ENCODE measurements at regions not wholly inside any gene's neighbourhood (a gene's known extent, or its start where the extent isn't known, plus 50 kb on each side); places are given as distances from the start of the nearest gene placed in this dataset.

DNA sequence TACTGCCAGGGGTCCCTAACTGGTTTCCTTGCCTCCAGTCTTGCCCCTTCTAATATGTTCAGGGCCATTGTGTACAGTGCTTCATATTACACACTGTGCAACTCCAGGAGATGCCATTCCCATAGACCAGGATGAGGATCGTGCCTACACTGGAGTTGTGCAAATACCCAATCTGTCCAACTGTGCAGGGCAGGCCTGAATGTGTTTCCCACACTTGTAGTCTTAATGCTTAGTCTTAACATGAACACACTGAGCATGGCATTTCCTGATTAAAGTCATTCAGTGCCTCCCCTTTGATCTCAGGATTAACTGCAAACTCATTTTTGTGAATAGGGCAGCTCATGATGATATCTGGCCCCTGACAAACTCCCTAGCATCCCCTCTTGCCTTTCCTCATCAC lies 165.5 kb downstream of the TTC8 start:
- Histone ChIP-seq H3K4me3 (ENCODE audit: low read length in 2 of 2) (no peak overlapping the region), H3K9me3 (ENCODE audit: control insufficient read depth in 2 of 2, insufficient read depth in 1 of 2, low read length in 1 of 2) (no peaks in the 10 kb centered on the region), H3K27me3 (ENCODE audit: control insufficient read depth in 2 of 2, insufficient read depth in 1 of 2, low read length in 1 of 2) (no peaks in the 10 kb centered on the region), H3K4me1 (ENCODE audit: control insufficient read depth in 2 of 2, insufficient read depth in 2 of 2, low read length in 2 of 2) (no peaks in the 10 kb centered on the region), H3K27ac (ENCODE audit: low read depth in 1 of 2, low read length in 1 of 2) (no peak overlapping the region), H3K36me3 (ENCODE audit: control insufficient read depth in 2 of 2, insufficient read depth in 2 of 2, low read length in 1 of 2) (no peaks in the 10 kb centered on the region)
- WGBS, result 90% methylated on average over 1 of the region's 1 CpG
- DNase-seq (ENCODE audit: low read depth in 6 of 9, low spot score in 9 of 9), result no peak

GRCh38 chr14:88990856-88991255 lies 166.4 kb downstream of the TTC8 start:
- Histone ChIP-seq H3K27ac (ENCODE audit: low read depth in 1 of 2, low read length in 1 of 2) (no peak overlapping the region), H3K4me3 (ENCODE audit: low read length in 2 of 2) (no peak overlapping the region), H3K4me1 (ENCODE audit: control insufficient read depth in 2 of 2, insufficient read depth in 2 of 2, low read length in 2 of 2) (no peaks in the 10 kb centered on the region), H3K27me3 (ENCODE audit: control insufficient read depth in 2 of 2, insufficient read depth in 1 of 2, low read length in 1 of 2) (no peaks in the 10 kb centered on the region), H3K9me3 (ENCODE audit: control insufficient read depth in 2 of 2, insufficient read depth in 1 of 2, low read length in 1 of 2) (no peaks in the 10 kb centered on the region), H3K36me3 (ENCODE audit: control insufficient read depth in 2 of 2, insufficient read depth in 2 of 2, low read length in 1 of 2) (no peaks in the 10 kb centered on the region)
- no peak for DNase-seq (ENCODE audit: low read depth in 6 of 9, low spot score in 9 of 9)
- WGBS, result 96% methylated on average over 1 of the region's 1 CpG

- WGBS, result 81% methylated on average over 3 of the region's 3 CpGs
- no peaks in the 10 kb centered on the region for H3K27me3 ChIP-seq (ENCODE audit: control insufficient read depth in 2 of 2, insufficient read depth in 1 of 2, low read length in 1 of 2)
- no peak overlapping the region for H3K27ac ChIP-seq (ENCODE audit: low read depth in 1 of 2, low read length in 1 of 2)
- H3K4me3 ChIP-seq (ENCODE audit: low read length in 2 of 2), result no peak overlapping the region
- H3K4me1 ChIP-seq (ENCODE audit: control insufficient read depth in 2 of 2, insufficient read depth in 2 of 2, low read length in 2 of 2), result no peaks in the 10 kb centered on the region
- no peaks in the 10 kb centered on the region for H3K9me3 ChIP-seq (ENCODE audit: control insufficient read depth in 2 of 2, insufficient read depth in 1 of 2, low read length in 1 of 2)
- DNase-seq (ENCODE audit: low read depth in 6 of 9, low spot score in 9 of 9), result no peak
- no peaks in the 10 kb centered on the region for H3K36me3 ChIP-seq (ENCODE audit: control insufficient read depth in 2 of 2, insufficient read depth in 2 of 2, low read length in 1 of 2)
These were observed 167.6 kb downstream of the TTC8 start for GRCh38 chr14:88992011-88992410.

DNA sequence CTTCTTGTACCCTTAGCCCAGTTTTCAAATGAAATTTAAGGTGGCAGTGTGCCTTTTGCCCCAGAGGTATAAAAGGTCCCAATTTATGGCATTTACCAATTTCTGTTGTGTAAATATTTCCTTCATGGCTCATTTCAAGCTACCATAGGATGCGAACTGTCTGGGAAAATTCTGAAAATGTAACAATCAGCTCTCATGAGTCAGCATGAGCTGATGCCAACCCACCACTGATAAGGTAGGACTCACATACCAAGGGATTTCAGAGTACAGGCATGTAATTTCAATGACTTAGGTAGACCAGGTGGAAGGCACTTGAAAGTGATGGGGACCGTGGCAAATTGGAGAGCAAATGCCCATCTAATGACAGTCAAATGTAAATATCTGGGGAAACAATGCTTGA lies 169.5 kb downstream of the TTC8 start:
- Histone ChIP-seq H3K36me3 (ENCODE audit: control insufficient read depth in 2 of 2, insufficient read depth in 2 of 2, low read length in 1 of 2) (no peaks in the 10 kb centered on the region), H3K4me1 (ENCODE audit: control insufficient read depth in 2 of 2, insufficient read depth in 2 of 2, low read length in 2 of 2) (no peaks in the 10 kb centered on the region), H3K4me3 (ENCODE audit: low read length in 2 of 2) (no peak overlapping the region), H3K27ac (ENCODE audit: low read depth in 1 of 2, low read length in 1 of 2) (no peak overlapping the region), H3K9me3 (ENCODE audit: control insufficient read depth in 2 of 2, insufficient read depth in 1 of 2, low read length in 1 of 2) (no peaks in the 10 kb centered on the region), H3K27me3 (ENCODE audit: control insufficient read depth in 2 of 2, insufficient read depth in 1 of 2, low read length in 1 of 2) (no peaks in the 10 kb centered on the region)
- 94% methylated on average over 2 of the region's 2 CpGs for WGBS
- no peak for DNase-seq (ENCODE audit: low read depth in 6 of 9, low spot score in 9 of 9)

GRCh38 chr14:88995437-88996198 lies 171.2 kb downstream of the TTC8 start:
- Histone ChIP-seq H3K4me3 (ENCODE audit: low read length in 2 of 2) (no peak overlapping the region), H3K4me1 (ENCODE audit: control insufficient read depth in 2 of 2, insufficient read depth in 2 of 2, low read length in 2 of 2) (no peaks in the 10 kb centered on the region), H3K27ac (ENCODE audit: low read depth in 1 of 2, low read length in 1 of 2) (no peak overlapping the region), H3K9me3 (ENCODE audit: control insufficient read depth in 2 of 2, insufficient read depth in 1 of 2, low read length in 1 of 2) (no peaks in the 10 kb centered on the region), H3K27me3 (ENCODE audit: control insufficient read depth in 2 of 2, insufficient read depth in 1 of 2, low read length in 1 of 2) (no peaks in the 10 kb centered on the region), H3K36me3 (ENCODE audit: control insufficient read depth in 2 of 2, insufficient read depth in 2 of 2, low read length in 1 of 2) (no peaks in the 10 kb centered on the region)
- no peak for DNase-seq (ENCODE audit: low read depth in 6 of 9, low spot score in 9 of 9)
- 93% methylated on average over 9 of the region's 9 CpGs for WGBS

- no peaks in the 10 kb centered on the region for H3K27me3 ChIP-seq (ENCODE audit: control insufficient read depth in 2 of 2, insufficient read depth in 1 of 2, low read length in 1 of 2)
- DNase-seq (ENCODE audit: low read depth in 6 of 9, low spot score in 9 of 9), result no peak
- H3K4me1 ChIP-seq (ENCODE audit: control insufficient read depth in 2 of 2, insufficient read depth in 2 of 2, low read length in 2 of 2), result no peaks in the 10 kb centered on the region
- H3K4me3 ChIP-seq (ENCODE audit: low read length in 2 of 2), result no peak overlapping the region
- no peak overlapping the region for H3K27ac ChIP-seq (ENCODE audit: low read depth in 1 of 2, low read length in 1 of 2)
- H3K9me3 ChIP-seq (ENCODE audit: control insufficient read depth in 2 of 2, insufficient read depth in 1 of 2, low read length in 1 of 2), result no peaks in the 10 kb centered on the region
- 95% methylated on average over 1 of the region's 1 CpG for WGBS
- no peaks in the 10 kb centered on the region for H3K36me3 ChIP-seq (ENCODE audit: control insufficient read depth in 2 of 2, insufficient read depth in 2 of 2, low read length in 1 of 2)
These were observed 173.6 kb downstream of the TTC8 start for GRCh38 chr14:88998027-88998426.

DNA sequence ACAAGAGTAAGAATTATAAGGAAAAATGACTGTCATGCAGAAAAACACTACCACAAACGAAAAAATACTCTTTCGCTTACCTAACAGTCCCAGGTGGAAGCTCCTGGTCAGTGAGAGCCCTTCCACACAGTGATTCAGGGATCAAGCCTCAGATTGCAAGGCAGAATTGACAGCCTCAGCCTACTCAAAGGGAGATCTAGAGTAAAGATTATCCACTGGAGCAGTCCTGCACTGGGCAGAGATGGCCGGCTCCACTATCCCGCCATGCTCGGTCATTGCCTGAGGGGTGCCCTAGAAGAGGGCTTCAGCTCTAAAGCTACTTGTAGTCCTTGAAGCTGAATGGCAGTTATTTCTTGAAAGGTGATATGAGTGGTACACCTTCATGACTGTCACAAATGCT lies 174.7 kb downstream of the TTC8 start:
- Histone ChIP-seq H3K27me3 (ENCODE audit: control insufficient read depth in 2 of 2, insufficient read depth in 1 of 2, low read length in 1 of 2) (no peaks in the 10 kb centered on the region), H3K4me3 (ENCODE audit: low read length in 2 of 2) (no peak overlapping the region), H3K36me3 (ENCODE audit: control insufficient read depth in 2 of 2, insufficient read depth in 2 of 2, low read length in 1 of 2) (no peaks in the 10 kb centered on the region), H3K27ac (ENCODE audit: low read depth in 1 of 2, low read length in 1 of 2) (no peak overlapping the region), H3K4me1 (ENCODE audit: control insufficient read depth in 2 of 2, insufficient read depth in 2 of 2, low read length in 2 of 2) (no peaks in the 10 kb centered on the region), H3K9me3 (ENCODE audit: control insufficient read depth in 2 of 2, insufficient read depth in 1 of 2, low read length in 1 of 2) (no peaks in the 10 kb centered on the region)
- WGBS, result 94% methylated on average over 5 of the region's 5 CpGs
- no peak for DNase-seq (ENCODE audit: low read depth in 6 of 9, low spot score in 9 of 9)

- no peak overlapping the region for H3K4me3 ChIP-seq (ENCODE audit: low read length in 2 of 2)
- no peaks in the 10 kb centered on the region for H3K27me3 ChIP-seq (ENCODE audit: control insufficient read depth in 2 of 2, insufficient read depth in 1 of 2, low read length in 1 of 2)
- no peak overlapping the region for H3K27ac ChIP-seq (ENCODE audit: low read depth in 1 of 2, low read length in 1 of 2)
- 73% methylated on average over 9 of the region's 9 CpGs for WGBS
- no peaks in the 10 kb centered on the region for H3K9me3 ChIP-seq (ENCODE audit: control insufficient read depth in 2 of 2, insufficient read depth in 1 of 2, low read length in 1 of 2)
- no peaks in the 10 kb centered on the region for H3K4me1 ChIP-seq (ENCODE audit: control insufficient read depth in 2 of 2, insufficient read depth in 2 of 2, low read length in 2 of 2)
- H3K36me3 ChIP-seq (ENCODE audit: control insufficient read depth in 2 of 2, insufficient read depth in 2 of 2, low read length in 1 of 2), result no peaks in the 10 kb centered on the region
- DNase-seq (ENCODE audit: low read depth in 6 of 9, low spot score in 9 of 9), result no peak
These were observed 175.8 kb downstream of the TTC8 start for GRCh38 chr14:89000007-89000942.

GRCh38 chr14:89004166-89004565 lies 179.7 kb downstream of the TTC8 start:
- Histone ChIP-seq H3K27ac (ENCODE audit: low read depth in 1 of 2, low read length in 1 of 2) (no peak overlapping the region), H3K4me1 (ENCODE audit: control insufficient read depth in 2 of 2, insufficient read depth in 2 of 2, low read length in 2 of 2) (no peaks in the 10 kb centered on the region), H3K27me3 (ENCODE audit: control insufficient read depth in 2 of 2, insufficient read depth in 1 of 2, low read length in 1 of 2) (no peaks in the 10 kb centered on the region), H3K9me3 (ENCODE audit: control insufficient read depth in 2 of 2, insufficient read depth in 1 of 2, low read length in 1 of 2) (no peaks in the 10 kb centered on the region), H3K36me3 (ENCODE audit: control insufficient read depth in 2 of 2, insufficient read depth in 2 of 2, low read length in 1 of 2) (no peaks in the 10 kb centered on the region), H3K4me3 (ENCODE audit: low read length in 2 of 2) (no peak overlapping the region)
- no peak for DNase-seq (ENCODE audit: low read depth in 6 of 9, low spot score in 9 of 9)
